HG03575 (cell line): ENCODE measurements at regions not wholly inside any gene's neighbourhood (a gene's known extent, or its start where the extent isn't known, plus 50 kb on each side); places are given as distances from the start of the nearest gene placed in this dataset.
"Not testable (repeated sequence)": the region's sequence is repeated elsewhere in the genome, so short reads cannot be mapped to it uniquely, and the experiment has no call there.

Experiments
- ATAC-seq: cut with Tn5 transposase; IDR thresholded peaks from one replicate; pipeline ENCODE4 v1.9.1; 2021; ENCODE audit not compliant: unreplicated experiment, insufficient number of reproducible peaks, low FRiP score; ENCODE audit errors: extremely low read depth

DNA sequence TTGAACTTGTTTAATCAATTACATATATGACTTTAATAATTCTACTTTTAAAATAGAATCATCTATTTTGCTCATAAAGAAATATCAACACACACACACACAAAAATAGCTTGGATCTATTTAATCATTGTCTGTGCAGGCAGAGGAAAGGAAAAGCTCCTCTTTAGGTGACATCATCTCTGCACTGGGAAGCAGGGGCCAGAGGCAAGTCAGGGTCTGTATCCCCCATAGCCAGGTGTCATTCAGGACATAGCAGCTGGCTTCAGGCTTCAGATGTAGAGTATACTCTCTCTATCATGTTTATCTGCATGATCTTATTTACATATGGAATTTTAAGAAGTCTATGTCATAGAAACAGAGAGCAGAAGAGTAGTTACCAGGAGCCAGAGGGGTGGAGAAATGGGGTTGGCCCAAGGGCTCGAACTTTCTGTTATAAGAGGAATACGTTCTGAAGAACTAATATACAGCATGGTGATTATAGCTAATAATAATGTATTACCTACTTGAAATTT lies 110.4 kb upstream of the LDB2 start:
- ATAC-seq = no peak

DNA sequence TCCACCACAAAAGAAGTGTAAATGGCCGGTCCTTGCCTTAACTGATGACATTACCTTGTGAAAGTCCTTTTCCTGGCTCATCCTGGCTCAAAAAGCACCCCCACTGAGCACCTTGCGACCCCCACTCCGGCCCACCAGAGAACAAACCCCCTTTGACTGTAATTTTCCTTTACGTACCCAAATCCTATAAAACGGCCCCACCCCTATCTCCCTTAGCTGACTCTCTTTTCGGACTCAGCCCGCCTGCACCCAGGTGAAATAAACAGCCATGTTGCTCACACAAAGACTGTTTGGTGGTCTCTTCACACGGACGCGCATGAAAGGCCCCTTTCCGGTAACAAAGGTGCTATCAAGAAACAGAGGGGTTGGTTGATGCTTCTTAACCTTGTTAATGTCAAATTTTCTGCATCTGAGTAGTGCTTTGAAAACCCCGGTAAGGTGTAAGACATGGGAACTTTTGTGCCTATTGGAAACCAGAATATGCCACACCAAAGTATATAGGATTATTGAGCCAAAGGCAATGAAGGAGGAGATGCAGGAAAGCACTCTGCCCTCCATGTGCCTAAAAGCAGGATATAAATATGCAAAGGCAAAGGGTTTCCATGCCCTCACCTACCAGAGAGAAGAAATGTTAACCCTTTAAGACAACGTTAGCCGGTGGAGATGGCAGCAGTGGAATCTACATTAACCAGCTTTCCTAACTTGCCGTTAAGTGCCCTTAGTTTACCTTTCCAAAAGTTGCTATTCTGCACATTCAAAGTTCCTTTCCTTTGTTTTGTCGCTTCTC lies 105.4 kb upstream of the LDB2 start:
- not testable (repeated sequence) for ATAC-seq

DNA sequence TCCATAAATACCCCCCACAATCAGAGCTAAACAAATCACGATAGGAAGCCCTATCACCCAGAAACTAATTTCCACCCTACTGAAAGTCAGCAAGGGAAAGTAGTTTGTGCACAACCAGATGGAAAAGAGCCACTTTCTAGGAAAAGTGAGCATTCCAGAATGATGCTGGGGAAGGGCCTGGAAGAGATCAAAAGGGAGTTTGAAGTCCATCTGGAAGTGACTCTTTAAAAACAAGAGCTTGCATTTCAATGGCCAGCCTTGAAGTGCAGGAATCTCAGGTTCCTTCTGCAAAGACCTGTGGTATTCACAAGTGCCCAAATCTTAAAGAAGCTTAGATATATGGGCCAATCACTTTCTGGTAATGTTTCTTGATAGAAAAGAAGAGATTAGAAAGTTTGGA lies 97.0 kb upstream of the LDB2 start:
- no peak for ATAC-seq

DNA sequence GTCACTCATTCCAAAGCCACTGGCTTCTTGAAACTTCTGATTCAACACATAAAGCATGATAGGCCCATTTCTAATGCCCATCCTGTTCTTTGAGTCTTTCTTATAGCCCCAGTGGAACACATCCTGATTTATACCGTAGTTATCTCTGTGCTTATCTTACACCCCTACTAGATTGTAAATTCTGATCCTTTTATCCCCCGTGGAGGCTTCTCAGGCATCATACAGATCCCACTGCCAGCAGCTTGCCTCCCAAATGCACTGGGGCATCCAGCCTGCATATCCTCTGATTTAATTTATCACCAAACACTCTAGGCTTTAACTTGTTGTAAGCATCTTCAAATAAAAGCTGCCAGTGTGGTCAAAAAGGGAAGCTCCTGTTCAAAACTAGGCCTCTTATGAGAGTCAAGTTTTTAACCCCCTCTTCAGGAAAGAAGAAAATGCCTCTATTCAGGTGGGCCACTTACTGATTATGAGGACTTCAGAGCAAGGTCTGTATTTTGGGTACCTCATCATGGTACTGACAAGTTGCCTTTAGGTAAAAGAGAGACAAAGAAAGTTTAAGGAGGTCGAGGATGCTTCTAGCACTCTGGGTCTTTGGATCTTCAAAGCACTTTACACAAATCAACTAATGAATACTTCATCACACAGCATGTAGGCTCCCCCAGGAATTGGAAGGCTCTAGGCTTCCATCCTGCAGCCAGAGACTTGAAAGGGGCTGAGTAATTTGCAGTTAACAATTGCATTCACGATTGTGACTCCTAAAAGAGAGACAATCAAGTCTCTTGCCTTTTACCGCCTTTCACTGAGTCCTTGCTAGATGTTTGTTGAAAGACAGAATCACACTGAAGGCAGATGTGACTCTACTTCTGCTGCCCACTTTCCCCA lies 95.8 kb upstream of the LDB2 start:
- ATAC-seq = no peak

DNA sequence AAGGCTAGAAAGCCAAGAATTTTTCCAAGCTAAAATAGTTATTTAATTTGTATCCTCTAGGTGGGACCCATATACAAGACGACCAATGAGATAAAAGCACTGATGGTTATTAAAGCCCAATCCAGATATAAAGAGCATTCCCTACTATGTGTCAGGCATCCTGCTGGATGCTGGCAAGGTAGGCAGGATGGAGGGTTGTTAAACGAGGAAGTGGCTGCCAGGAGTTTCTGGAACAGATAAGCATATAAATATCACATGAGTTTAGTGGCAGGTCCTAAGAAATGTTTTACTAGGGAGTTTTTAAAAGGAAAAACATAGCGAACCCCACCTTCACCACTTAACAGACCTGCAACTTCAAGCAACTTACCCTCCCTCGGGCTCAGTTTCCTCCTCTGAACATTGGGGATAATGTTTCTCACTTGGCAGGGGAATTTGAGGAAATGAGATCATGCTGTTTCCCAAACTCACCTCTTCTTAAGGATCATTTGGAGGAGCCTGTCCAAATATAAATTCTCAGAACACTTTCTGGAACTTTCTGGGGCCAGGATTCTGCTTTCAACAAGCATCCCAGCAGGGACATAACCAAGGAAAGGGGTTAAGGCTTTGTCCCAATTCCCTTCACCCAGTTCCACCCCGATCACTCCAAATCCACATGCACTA lies 94.3 kb upstream of the LDB2 start:
- no peak for ATAC-seq

DNA sequence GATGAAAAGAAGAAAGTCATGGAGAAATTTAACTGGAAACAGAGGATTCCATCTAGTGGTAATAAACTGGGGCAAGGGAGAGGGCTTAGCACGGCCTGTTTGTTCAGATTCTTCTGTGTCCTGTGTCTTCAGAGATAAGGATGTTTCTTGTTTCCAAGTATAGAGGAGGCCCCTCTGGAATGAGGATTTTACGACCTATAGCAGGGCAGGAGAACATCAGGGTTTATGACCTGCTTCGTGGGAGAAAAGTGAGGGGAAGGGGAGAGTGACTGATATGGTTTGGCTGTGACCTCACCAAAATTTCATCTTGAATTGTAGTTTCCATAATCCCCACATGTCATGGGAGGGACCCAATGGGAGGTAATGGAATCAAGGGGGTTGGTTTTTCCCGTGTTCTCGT lies 93.0 kb upstream of the LDB2 start:
- no peak for ATAC-seq

DNA sequence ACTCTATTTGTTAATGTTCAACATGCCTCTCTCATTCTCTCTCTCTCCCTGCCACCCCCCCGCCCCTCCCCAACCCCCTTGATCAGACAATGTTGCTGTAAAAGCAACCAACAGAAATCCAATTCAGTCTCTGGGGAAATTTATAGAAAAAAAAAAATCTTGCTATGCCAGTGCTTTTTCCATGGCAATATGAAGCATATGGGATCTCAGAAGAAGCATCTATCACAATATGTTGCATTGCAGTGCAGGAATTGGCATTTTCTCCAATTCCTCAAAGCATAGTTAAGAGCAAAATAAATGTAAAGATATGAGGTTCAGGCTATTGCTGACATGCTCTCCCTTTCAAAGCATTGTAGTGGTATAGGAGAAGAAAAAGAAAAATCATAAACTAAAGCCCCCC lies 90.9 kb upstream of the LDB2 start:
- ATAC-seq = no peak

DNA sequence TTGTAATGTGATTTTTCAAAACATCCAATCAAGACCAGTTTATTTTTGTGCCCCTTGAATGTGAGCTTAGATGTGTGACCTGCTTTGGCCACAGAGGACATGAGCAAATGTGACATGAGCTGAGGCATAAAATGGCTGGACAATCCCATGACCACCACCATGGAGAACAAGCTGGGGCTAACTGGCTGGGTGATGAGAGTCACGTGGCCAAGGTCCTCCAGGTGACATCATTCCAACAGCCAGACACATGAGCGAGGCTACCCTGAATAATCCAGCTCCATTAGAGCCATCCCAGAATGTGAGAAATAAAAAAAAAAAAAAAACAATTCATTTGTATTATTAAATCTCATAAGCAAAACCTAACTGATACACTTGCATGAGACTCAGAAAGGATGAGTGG lies 90.4 kb upstream of the LDB2 start:
- ATAC-seq = no peak

DNA sequence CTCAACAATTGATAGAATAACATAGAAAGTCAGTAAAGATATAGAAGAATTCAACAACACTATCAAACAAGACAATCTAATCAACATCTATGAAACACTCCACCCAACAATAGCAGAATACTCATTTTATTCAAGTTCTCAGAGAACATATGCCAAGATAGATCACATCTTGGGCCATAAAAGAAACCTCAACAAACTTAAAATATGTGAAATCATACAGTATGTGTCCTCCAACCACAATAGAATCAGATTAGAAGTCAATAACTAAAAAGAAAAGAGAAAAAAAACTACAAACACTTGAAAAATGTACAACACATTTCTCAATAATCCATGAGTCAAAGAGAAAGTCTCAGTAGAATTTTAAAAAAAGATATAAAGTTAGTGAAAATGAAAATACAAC lies 78.6 kb upstream of the LDB2 start:
- no peak for ATAC-seq

DNA sequence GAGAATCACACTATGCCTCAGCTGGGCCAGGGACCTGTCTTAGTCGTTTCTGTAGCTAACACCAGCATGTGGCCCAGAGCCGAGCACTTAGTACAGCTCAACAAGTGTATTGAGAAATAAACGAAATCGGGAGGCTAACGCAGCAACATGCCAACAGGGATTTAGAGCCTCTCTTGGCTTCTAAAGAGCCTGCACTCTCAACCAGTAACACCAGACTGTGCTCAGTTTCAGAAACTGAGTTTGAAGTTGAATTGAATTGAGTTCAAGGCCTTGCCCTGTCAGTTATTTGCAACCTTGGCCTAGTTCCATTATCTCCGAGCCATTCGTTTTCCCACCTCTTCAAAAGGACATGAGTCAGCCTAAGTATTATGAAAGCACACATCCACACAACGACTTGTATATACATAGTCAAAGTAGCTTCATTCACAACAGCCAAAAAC lies 71.3 kb upstream of the LDB2 start:
- no peak for ATAC-seq

DNA sequence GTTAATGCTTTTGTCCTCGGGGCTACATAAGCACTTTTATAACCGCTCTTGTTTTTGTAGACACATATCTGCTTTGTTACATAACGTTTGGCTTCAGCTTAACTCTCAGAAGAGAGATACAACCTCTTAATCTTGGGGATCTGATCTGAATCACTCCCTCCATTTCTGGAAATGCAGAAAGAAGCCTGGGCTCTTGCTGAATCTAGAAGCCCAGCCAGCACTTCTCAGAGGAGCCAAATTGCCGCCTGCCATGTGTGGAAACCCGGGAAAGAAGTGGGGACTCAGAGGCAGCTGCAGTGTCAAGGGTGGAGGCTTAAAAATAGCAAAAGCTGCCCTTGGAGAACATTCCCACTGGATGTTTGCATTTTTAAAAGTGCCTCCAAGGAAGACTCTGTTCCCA lies 69.3 kb upstream of the LDB2 start:
- ATAC-seq = no peak

DNA sequence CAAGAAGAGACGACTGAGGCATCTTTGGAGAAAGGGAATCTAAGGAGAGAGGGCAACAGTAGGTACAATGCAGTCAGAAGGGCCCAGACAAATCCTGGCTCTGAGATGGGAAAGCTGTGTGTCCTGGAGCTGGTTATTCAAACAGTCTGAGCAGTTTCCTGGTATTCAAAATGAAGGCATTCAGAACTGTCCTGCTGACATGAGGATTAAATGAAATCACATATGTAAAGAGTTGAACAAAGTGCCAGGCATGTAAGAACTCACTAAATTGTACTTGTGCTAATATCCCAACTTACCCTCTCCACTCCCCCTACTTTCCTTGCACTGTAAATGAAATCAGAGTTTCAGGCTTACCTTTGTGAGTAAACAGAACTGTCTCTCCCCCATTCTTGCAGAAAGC lies 60.9 kb upstream of the LDB2 start:
- no peak for ATAC-seq

DNA sequence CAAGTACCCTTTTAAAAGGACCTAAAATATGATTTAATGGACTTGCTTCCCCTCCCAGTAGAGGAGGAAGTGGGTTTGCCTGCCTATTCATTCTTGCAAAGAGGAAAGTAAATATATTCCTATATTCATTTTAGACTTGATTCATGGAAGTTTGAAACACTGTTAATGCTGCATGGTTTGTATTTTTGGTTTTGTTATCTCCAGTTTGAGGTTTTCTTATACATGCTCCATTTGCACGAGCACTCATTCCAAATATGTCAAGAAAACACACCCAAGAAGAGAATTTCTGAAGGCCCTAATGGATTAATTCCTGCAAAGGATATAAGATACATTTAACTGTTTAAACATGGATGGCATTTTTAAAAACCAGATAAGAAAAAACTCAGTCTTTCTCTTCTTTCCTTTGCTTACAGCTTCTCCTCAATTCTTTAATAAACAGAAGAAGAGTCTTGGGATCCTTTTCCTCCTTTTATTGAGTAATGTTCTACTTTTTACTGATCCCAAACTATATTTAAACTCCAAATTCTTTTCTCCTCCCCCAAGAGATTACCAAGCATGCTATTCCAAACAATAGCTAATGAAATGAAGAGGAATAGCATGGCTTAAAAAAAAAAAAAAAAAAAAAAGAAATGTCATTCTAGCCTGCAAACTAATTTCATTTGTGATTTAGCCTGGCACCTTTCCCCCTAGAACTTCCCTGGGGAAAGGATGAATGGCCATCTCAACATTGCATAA lies 54.6 kb upstream of the LDB2 start:
- no peak for ATAC-seq

DNA sequence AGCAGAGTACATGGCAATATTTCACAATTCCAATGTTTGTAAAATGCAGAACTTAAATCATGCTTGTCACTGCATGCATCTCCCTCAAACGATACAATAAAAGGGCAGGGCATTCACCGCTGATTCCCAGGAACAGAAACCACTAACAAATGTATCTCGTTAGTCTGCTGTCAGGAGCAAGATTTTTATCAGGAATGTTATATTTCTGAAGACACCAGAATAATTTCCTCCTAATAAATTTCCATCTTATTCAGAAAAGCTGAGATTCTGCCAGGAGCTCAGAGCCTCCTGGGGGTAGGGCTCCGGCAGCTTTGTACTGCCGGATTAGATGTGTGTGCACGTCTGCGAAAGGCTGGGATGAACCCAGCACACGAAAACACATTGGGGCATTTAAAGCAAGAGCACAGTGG lies 54.0 kb upstream of the LDB2 start:
- ATAC-seq = no peak
